ENCODE measurements at regions not wholly inside any gene's neighbourhood (a gene's known extent, or its start where the extent isn't known, plus 50 kb on each side); places are given as distances from the start of the nearest gene placed in this dataset.

- TF ChIP-seq CTCF (IDR thresholded peaks at IDR 0.05), result no peak
Measured at GRCh38 chr4:53801373-53801772, 210.1 kb upstream of the LNX1 start.

GRCh38 chr4:53800741-53801140, 209.5 kb upstream of the LNX1 start:
- no peak for DNase-seq (ENCODE audit: low spot score)
- no peak for TF ChIP-seq CTCF (IDR thresholded peaks at IDR 0.05)
- Histone ChIP-seq H3K27ac (no peak overlapping the region), H3K4me3 (no peak overlapping the region)

More at GRCh38 chr4:53801373-53801772, 210.1 kb upstream of the LNX1 start:
- no peak for DNase-seq (ENCODE audit: low spot score)
- Histone ChIP-seq H3K4me3 (no peak overlapping the region), H3K27ac (no peak overlapping the region)

- no peak overlapping the region for H3K4me3 ChIP-seq
- no peak for TF ChIP-seq CTCF (IDR thresholded peaks at IDR 0.05)
- no peak overlapping the region for H3K27ac ChIP-seq
- no peak for DNase-seq (ENCODE audit: low spot score)
Measured at GRCh38 chr4:53793096-53793495, 201.8 kb upstream of the LNX1 start.

GRCh38 chr4:53790286-53790685, 199.0 kb upstream of the LNX1 start:
- TF ChIP-seq CTCF (IDR thresholded peaks at IDR 0.05), result no peak
- Histone ChIP-seq H3K27ac (no peak overlapping the region), H3K4me3 (no peak overlapping the region)
- no peak for DNase-seq (ENCODE audit: low spot score)

GRCh38 chr4:53788621-53789020, 197.3 kb upstream of the LNX1 start:
- Histone ChIP-seq H3K4me3 (no peak overlapping the region), H3K27ac (no peak overlapping the region)
- no peak for DNase-seq (ENCODE audit: low spot score)
- TF ChIP-seq CTCF (IDR thresholded peaks at IDR 0.05), result no peak

GRCh38 chr4:53788011-53788410, 196.7 kb upstream of the LNX1 start:
- TF ChIP-seq CTCF (IDR thresholded peaks at IDR 0.05), result no peak

GRCh38 chr4:53786632-53787031, 195.3 kb upstream of the LNX1 start:
- Histone ChIP-seq H3K27ac (no peak overlapping the region), H3K4me3 (no peak overlapping the region)
- DNase-seq (ENCODE audit: low spot score), result no peak
- no peak for TF ChIP-seq CTCF (IDR thresholded peaks at IDR 0.05)

More at GRCh38 chr4:53788011-53788410, 196.7 kb upstream of the LNX1 start:
- Histone ChIP-seq H3K27ac (no peak overlapping the region), H3K4me3 (no peak overlapping the region)
- DNase-seq (ENCODE audit: low spot score), result no peak
